ENCODE measurements at regions not wholly inside any gene's neighbourhood (a gene's known extent, or its start where the extent isn't known, plus 50 kb on each side); places are given as distances from the start of the nearest gene placed in this dataset.

GRCh38 chr22:48561676-48562075 is 1266.0 kb downstream of the BRD1 start:
- no peak for DNase-seq (ENCODE audit: low spot score)
- no peak overlapping the region for H3K4me3 ChIP-seq
- TF ChIP-seq, protein P1, sequence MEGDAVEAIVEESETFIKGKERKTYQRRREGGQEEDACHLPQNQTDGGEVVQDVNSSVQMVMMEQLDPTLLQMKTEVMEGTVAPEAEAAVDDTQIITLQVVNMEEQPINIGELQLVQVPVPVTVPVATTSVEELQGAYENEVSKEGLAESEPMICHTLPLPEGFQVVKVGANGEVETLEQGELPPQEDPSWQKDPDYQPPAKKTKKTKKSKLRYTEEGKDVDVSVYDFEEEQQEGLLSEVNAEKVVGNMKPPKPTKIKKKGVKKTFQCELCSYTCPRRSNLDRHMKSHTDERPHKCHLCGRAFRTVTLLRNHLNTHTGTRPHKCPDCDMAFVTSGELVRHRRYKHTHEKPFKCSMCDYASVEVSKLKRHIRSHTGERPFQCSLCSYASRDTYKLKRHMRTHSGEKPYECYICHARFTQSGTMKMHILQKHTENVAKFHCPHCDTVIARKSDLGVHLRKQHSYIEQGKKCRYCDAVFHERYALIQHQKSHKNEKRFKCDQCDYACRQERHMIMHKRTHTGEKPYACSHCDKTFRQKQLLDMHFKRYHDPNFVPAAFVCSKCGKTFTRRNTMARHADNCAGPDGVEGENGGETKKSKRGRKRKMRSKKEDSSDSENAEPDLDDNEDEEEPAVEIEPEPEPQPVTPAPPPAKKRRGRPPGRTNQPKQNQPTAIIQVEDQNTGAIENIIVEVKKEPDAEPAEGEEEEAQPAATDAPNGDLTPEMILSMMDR (IDR thresholded peaks at IDR 0.05): no peak
- no peak overlapping the region for H3K27ac ChIP-seq

GRCh38 chr22:48560836-48561235 is 1266.8 kb downstream of the BRD1 start:
- TF ChIP-seq, protein P1 (IDR thresholded peaks at IDR 0.05): no peak
- no peak overlapping the region for H3K4me3 ChIP-seq
- H3K27ac ChIP-seq: no peak overlapping the region
- DNase-seq (ENCODE audit: low spot score): no peak

GRCh38 chr22:48560389-48560751 is 1267.3 kb downstream of the BRD1 start:
- H3K27ac ChIP-seq: no peak overlapping the region
- H3K4me3 ChIP-seq: no peak overlapping the region
- TF ChIP-seq, protein P1 (IDR thresholded peaks at IDR 0.05): no peak
- no peak for DNase-seq (ENCODE audit: low spot score)

- H3K4me3 ChIP-seq: no peak overlapping the region
- no peak for DNase-seq (ENCODE audit: low spot score)
- TF ChIP-seq, protein P1 (IDR thresholded peaks at IDR 0.05): no peak
- no peak overlapping the region for H3K27ac ChIP-seq
Observed at GRCh38 chr22:48559647-48560388, 1267.9 kb downstream of the BRD1 start.

DNA sequence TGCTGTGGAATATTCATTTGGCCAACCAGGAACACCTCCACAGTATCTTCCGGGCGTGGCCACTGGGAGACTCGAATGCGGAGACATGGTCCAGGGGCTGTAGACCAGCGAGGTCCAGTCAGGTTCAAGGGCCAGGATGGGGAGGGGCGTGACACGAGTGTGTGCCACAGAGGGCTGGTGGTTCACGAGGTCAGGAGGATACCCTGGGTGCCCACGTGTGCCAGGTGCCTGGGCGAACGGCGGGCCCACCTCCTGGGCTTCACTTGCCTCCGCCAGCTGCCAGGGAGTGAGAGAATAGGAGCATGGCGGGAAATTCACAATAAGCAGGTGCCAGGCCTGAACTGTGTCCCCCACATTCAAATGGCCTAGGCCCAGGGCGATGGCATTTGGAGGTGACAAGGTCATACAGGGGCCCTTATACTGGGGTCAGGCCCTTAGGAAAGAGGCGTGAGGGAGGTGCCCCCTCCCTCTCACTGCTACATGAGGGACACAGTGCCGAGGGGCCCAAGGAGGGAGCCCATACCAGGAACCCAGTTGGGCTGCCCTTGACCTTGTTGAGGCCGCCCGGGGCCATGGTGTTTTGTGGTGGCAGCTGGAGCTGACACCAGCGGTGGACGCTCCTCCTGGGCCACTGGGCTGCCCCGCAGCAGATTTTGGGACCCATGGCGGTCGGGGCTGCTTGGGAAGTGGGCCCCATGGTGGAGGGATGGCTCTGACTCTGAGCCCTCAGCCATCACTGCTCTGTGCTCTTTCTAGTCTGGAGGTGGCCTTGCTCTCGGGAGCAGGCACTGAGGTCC is 1268.9 kb downstream of the BRD1 start:
- H3K27ac ChIP-seq: no peak overlapping the region
- no peak for DNase-seq (ENCODE audit: low spot score)
- TF ChIP-seq, protein P1 (IDR thresholded peaks at IDR 0.05): no peak

DNA sequence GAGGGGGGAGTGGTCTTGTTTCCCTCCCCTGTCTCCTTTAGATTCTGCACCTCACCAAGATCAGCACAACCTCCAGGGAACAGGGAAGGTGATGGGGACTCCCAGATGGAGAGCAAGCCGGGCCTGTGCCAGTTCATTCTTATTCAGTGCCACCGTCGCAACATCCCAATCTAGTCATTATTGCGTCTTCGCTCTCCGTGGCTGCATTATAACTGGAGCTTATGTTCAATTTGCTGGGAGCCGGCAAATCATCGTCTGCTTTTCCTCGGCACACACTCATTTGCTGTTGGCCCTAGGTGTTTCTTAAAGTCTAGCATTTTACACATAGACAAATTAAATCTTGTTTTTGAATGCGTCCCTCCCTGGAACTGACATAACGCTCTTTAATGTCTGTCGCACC is 1269.7 kb downstream of the BRD1 start:
- no peak overlapping the region for H3K4me3 ChIP-seq
- no peak for DNase-seq (ENCODE audit: low spot score)
- H3K27ac ChIP-seq: no peak overlapping the region
- TF ChIP-seq, protein P1 (IDR thresholded peaks at IDR 0.05): no peak

More for the DNA sequence above, 1268.9 kb downstream of the BRD1 start:
- no peak overlapping the region for H3K4me3 ChIP-seq
